DOHH2 (cell line): ENCODE measurements at regions not wholly inside any gene's neighbourhood (a gene's known extent, or its start where the extent isn't known, plus 50 kb on each side); places are given as distances from the start of the nearest gene placed in this dataset.

Experiments
- H3F3A ChIP-seq: fragments of 200-600 bp; sonication (generic), shearing (Covaris generic); 2 replicates; pipeline ENCODE4 v1.6.0; 2016; ENCODE audit warnings: antibody characterized with exemption, mild to moderate bottlenecking; ENCODE audit not compliant: control insufficient read depth, insufficient read depth
- H3K27ac ChIP-seq: fragments of 200-600 bp; sonication (generic); 2 replicates; pipeline ENCODE4 v1.5.1; 2014; ENCODE audit warnings: low read depth, mild to moderate bottlenecking, low read length, moderate library complexity
- H3K27me3 ChIP-seq: fragments of 200-600 bp; sonication (generic); 2 replicates; pipeline ENCODE4 v1.6.1; 2014; ENCODE audit warnings: mild to moderate bottlenecking, low read length, mixed read lengths; ENCODE audit not compliant: control insufficient read depth
- H3K36me3 ChIP-seq: fragments of 200-600 bp; sonication (generic); 2 replicates; pipeline ENCODE4 v1.6.1; 2014; ENCODE audit warnings: mild to moderate bottlenecking, low read length, moderate library complexity, mixed read lengths; ENCODE audit not compliant: control insufficient read depth
- H3K4me1 ChIP-seq: fragments of 200-600 bp; sonication (generic); 2 replicates; pipeline ENCODE4 v1.6.1; 2014; ENCODE audit warnings: mild to moderate bottlenecking, low read length, mixed read lengths; ENCODE audit not compliant: control insufficient read depth
- H3K4me2 ChIP-seq: fragments of 200-600 bp; sonication (generic); 2 replicates; pipeline ENCODE4 v1.6.0; 2014; ENCODE audit warnings: mild to moderate bottlenecking, low read length, moderate library complexity
- H3K4me3 ChIP-seq: fragments of 200-600 bp; sonication (generic); 2 replicates; pipeline ENCODE4 v1.5.1; 2014; ENCODE audit warnings: mild to moderate bottlenecking, low read length, mixed read lengths
- H3K79me2 ChIP-seq: fragments of 200-600 bp; sonication (generic); 2 replicates; pipeline ENCODE4 v1.6.1; 2014; ENCODE audit warnings: mild to moderate bottlenecking, low read length, mixed read lengths; ENCODE audit not compliant: control insufficient read depth
- H3K9me2 ChIP-seq: fragments of 200-600 bp; sonication (generic); replicated peaks from 2 replicates; pipeline ENCODE4 v1.6.1; 2014; ENCODE audit warnings: mild to moderate bottlenecking, low read length, mixed read lengths; ENCODE audit not compliant: control insufficient read depth
- H3K9me3 ChIP-seq: fragments of 200-600 bp; sonication (generic); 2 replicates; pipeline ENCODE4 v1.6.1; 2014; ENCODE audit warnings: antibody characterized with exemption, low read length, mixed read lengths; ENCODE audit not compliant: control insufficient read depth, insufficient read depth
- H4K20me1 ChIP-seq: fragments of 200-600 bp; sonication (generic); 2 replicates; pipeline ENCODE4 v1.6.0; 2014; ENCODE audit warnings: low read depth, mild to moderate bottlenecking, antibody characterized with exemption, low read length, moderate library complexity; ENCODE audit not compliant: control insufficient read depth, insufficient read depth
- CTCF ChIP-seq: fragments of 200-600 bp; sonication (generic); IDR thresholded peaks from one replicate; pipeline ENCODE4 v1.5.1; 2014; ENCODE audit warnings: antibody characterized with exemption, mild to moderate bottlenecking, low read depth, low read length; ENCODE audit not compliant: poor library complexity, severe bottlenecking
- EZH2phosphoT487 ChIP-seq: fragments of 200-600 bp; sonication (generic); IDR thresholded peaks from 2 replicates; pipeline ENCODE4 v1.6.1; 2017; ENCODE audit warnings: borderline replicate concordance, mild to moderate bottlenecking, antibody characterized with exemption, low read length, moderate library complexity, mixed read lengths

GRCh38 chr12:40583743-40584142, 108.5 kb upstream of the CNTN1 start:
- H3F3A ChIP-seq, result no peaks in the 10 kb centered on the region
- no peak overlapping the region for H3K4me2 ChIP-seq
- H3K27me3 ChIP-seq, result no peaks in the 10 kb centered on the region
- H3K9me2 ChIP-seq, result no peaks in the 10 kb centered on the region
- H3K27ac ChIP-seq, result no peak overlapping the region
- peaks cover 16% of the 10 kb centered on the region; the same call in 1 of the 2 replicates for H3K9me3 ChIP-seq
- no peaks in the 10 kb centered on the region for H3K4me1 ChIP-seq
- H3K4me3 ChIP-seq, result no peak overlapping the region
- H3K36me3 ChIP-seq, result no peaks in the 10 kb centered on the region
- H3K79me2 ChIP-seq, result no peaks in the 10 kb centered on the region
- H4K20me1 ChIP-seq, result no peaks in the 10 kb centered on the region
- TF ChIP-seq EZH2phosphoT487, result no peak
- no peak for TF ChIP-seq CTCF

- H3K79me2 ChIP-seq, result no peaks in the 10 kb centered on the region
- H3K4me1 ChIP-seq, result no peaks in the 10 kb centered on the region
- H3K4me2 ChIP-seq, result no peak overlapping the region
- TF ChIP-seq CTCF (no peak), EZH2phosphoT487 (no peak)
- peaks cover 14% of the 10 kb centered on the region; the same call in 1 of the 2 replicates for H3K9me3 ChIP-seq
- no peaks in the 10 kb centered on the region for H3K27me3 ChIP-seq
- H3K27ac ChIP-seq, result no peak overlapping the region
- H3F3A ChIP-seq, result no peaks in the 10 kb centered on the region
- no peaks in the 10 kb centered on the region for H4K20me1 ChIP-seq
- H3K4me3 ChIP-seq, result no peak overlapping the region
- H3K9me2 ChIP-seq, result no peaks in the 10 kb centered on the region
- no peaks in the 10 kb centered on the region for H3K36me3 ChIP-seq
Observed at GRCh38 chr12:40584763-40585162, 107.5 kb upstream of the CNTN1 start.

- Histone ChIP-seq H3K4me1 (no peaks in the 10 kb centered on the region), H3F3A (no peaks in the 10 kb centered on the region), H3K4me3 (no peak overlapping the region), H3K4me2 (no peak overlapping the region), H3K27me3 (no peaks in the 10 kb centered on the region), H3K27ac (no peak overlapping the region), H4K20me1 (no peaks in the 10 kb centered on the region), H3K79me2 (no peaks in the 10 kb centered on the region), H3K36me3 (no peaks in the 10 kb centered on the region), H3K9me2 (no peaks in the 10 kb centered on the region), H3K9me3 (peaks cover 2% of the 10 kb centered on the region; the same call in 1 of the 2 replicates)
- no peak for TF ChIP-seq EZH2phosphoT487
Observed at GRCh38 chr12:40586823-40587222, 105.4 kb upstream of the CNTN1 start.

- TF ChIP-seq EZH2phosphoT487 (no peak), CTCF (no peak)
- Histone ChIP-seq H3K4me1 (no peaks in the 10 kb centered on the region), H3K9me2 (no peaks in the 10 kb centered on the region), H3K27ac (no peak overlapping the region), H3K4me2 (no peak overlapping the region), H3K36me3 (no peaks in the 10 kb centered on the region), H3K9me3 (no peaks in the 10 kb centered on the region), H4K20me1 (no peaks in the 10 kb centered on the region), H3K4me3 (no peak overlapping the region), H3F3A (no peaks in the 10 kb centered on the region), H3K79me2 (no peaks in the 10 kb centered on the region), H3K27me3 (no peaks in the 10 kb centered on the region)
Observed at GRCh38 chr12:40587421-40587820, 104.8 kb upstream of the CNTN1 start.
